ENCODE measurements at regions not wholly inside any gene's neighbourhood (a gene's known extent, or its start where the extent isn't known, plus 50 kb on each side); places are given as distances from the start of the nearest gene placed in this dataset.

DNA sequence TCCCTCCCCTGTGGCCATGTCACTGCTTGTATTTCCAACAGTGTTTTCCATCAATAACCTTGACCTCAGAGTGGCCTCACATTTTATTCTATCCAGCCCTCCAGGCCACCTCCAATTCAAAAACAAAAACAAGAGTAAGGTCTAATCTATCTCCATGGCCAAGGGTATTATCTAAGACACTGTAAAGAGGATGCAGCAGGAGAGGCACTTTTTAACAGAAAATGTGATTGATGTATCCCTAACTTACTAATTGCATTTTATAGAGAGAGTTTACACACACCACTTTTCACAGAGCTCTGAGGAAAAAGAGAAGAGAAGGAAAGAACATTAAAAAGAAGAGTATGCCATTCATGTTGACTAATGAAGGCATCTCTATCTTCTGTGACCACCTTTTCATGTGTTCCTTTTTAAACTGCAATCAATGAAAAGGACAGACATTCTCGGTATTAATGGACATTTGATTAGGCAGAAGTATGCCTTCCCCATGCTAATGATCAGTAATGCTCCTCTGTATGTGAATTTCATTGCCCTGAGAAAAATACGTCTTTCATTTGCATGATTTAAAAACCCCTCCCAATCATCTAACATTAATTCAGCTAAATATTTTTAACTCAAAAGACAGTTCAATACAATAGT is 653.3 kb upstream of the POU3F3 start:
- H3K27ac ChIP-seq (replicated peaks): no peak overlapping the region
- DNase-seq (ENCODE audit: low read depth in 1 of 2, low spot score in 1 of 2): no peak
- H3K27me3 ChIP-seq (ENCODE audit: insufficient read depth, poor library complexity, severe bottlenecking): no peaks in the 10 kb centered on the region
- no peak overlapping the region for H3K4me3 ChIP-seq (replicated peaks; ENCODE audit: insufficient read depth, low read length)
- TF ChIP-seq, protein P1, sequence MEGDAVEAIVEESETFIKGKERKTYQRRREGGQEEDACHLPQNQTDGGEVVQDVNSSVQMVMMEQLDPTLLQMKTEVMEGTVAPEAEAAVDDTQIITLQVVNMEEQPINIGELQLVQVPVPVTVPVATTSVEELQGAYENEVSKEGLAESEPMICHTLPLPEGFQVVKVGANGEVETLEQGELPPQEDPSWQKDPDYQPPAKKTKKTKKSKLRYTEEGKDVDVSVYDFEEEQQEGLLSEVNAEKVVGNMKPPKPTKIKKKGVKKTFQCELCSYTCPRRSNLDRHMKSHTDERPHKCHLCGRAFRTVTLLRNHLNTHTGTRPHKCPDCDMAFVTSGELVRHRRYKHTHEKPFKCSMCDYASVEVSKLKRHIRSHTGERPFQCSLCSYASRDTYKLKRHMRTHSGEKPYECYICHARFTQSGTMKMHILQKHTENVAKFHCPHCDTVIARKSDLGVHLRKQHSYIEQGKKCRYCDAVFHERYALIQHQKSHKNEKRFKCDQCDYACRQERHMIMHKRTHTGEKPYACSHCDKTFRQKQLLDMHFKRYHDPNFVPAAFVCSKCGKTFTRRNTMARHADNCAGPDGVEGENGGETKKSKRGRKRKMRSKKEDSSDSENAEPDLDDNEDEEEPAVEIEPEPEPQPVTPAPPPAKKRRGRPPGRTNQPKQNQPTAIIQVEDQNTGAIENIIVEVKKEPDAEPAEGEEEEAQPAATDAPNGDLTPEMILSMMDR (IDR thresholded peaks at IDR 0.05; ENCODE audit: insufficient read depth, low read length): no peak
- TF ChIP-seq POLR2AphosphoS5 (IDR thresholded peaks at IDR 0.05; ENCODE audit: low read depth): no peak
- TF ChIP-seq GABPA (IDR thresholded peaks at IDR 0.05; ENCODE audit: low read depth): no peak
- TF ChIP-seq, protein P2, sequence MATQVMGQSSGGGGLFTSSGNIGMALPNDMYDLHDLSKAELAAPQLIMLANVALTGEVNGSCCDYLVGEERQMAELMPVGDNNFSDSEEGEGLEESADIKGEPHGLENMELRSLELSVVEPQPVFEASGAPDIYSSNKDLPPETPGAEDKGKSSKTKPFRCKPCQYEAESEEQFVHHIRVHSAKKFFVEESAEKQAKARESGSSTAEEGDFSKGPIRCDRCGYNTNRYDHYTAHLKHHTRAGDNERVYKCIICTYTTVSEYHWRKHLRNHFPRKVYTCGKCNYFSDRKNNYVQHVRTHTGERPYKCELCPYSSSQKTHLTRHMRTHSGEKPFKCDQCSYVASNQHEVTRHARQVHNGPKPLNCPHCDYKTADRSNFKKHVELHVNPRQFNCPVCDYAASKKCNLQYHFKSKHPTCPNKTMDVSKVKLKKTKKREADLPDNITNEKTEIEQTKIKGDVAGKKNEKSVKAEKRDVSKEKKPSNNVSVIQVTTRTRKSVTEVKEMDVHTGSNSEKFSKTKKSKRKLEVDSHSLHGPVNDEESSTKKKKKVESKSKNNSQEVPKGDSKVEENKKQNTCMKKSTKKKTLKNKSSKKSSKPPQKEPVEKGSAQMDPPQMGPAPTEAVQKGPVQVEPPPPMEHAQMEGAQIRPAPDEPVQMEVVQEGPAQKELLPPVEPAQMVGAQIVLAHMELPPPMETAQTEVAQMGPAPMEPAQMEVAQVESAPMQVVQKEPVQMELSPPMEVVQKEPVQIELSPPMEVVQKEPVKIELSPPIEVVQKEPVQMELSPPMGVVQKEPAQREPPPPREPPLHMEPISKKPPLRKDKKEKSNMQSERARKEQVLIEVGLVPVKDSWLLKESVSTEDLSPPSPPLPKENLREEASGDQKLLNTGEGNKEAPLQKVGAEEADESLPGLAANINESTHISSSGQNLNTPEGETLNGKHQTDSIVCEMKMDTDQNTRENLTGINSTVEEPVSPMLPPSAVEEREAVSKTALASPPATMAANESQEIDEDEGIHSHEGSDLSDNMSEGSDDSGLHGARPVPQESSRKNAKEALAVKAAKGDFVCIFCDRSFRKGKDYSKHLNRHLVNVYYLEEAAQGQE (IDR thresholded peaks at IDR 0.05; ENCODE audit: insufficient replicate concordance, low read depth): no peak
- TF ChIP-seq SPI1 (IDR thresholded peaks at IDR 0.05; ENCODE audit: borderline replicate concordance, low read depth): no peak

DNA sequence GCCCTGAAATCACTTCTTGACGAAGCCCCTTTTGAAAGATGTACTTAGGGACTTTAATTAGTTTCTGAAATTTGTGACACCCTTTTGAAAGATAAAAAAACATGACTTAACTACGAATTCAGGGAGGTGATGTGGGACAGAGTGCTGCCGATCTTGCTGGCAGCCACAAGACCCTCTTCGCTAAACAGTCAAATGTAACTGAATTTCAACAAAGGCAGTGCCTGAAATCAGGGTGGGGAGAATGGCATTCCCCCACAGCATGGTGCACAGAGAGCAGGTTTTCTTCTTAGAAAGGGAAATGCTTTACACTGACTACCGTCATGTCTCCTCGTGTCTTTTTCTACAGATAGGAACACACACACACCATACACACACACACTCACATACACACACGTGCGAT is 640.2 kb upstream of the POU3F3 start:
- Histone ChIP-seq H3K27me3 (ENCODE audit: insufficient read depth, poor library complexity, severe bottlenecking) (no peaks in the 10 kb centered on the region), H3K27ac (replicated peaks) (no peak overlapping the region), H3K4me3 (replicated peaks; ENCODE audit: insufficient read depth, low read length) (no peak overlapping the region)
- DNase-seq (ENCODE audit: low read depth in 1 of 2, low spot score in 1 of 2): no peak
- TF ChIP-seq SPI1 (IDR thresholded peaks at IDR 0.05; ENCODE audit: borderline replicate concordance, low read depth): no peak
- no peak for TF ChIP-seq POLR2AphosphoS5 (IDR thresholded peaks at IDR 0.05; ENCODE audit: low read depth)
- no peak for TF ChIP-seq GABPA (IDR thresholded peaks at IDR 0.05; ENCODE audit: low read depth)
- TF ChIP-seq, protein P1 (IDR thresholded peaks at IDR 0.05; ENCODE audit: insufficient read depth, low read length): no peak

DNA sequence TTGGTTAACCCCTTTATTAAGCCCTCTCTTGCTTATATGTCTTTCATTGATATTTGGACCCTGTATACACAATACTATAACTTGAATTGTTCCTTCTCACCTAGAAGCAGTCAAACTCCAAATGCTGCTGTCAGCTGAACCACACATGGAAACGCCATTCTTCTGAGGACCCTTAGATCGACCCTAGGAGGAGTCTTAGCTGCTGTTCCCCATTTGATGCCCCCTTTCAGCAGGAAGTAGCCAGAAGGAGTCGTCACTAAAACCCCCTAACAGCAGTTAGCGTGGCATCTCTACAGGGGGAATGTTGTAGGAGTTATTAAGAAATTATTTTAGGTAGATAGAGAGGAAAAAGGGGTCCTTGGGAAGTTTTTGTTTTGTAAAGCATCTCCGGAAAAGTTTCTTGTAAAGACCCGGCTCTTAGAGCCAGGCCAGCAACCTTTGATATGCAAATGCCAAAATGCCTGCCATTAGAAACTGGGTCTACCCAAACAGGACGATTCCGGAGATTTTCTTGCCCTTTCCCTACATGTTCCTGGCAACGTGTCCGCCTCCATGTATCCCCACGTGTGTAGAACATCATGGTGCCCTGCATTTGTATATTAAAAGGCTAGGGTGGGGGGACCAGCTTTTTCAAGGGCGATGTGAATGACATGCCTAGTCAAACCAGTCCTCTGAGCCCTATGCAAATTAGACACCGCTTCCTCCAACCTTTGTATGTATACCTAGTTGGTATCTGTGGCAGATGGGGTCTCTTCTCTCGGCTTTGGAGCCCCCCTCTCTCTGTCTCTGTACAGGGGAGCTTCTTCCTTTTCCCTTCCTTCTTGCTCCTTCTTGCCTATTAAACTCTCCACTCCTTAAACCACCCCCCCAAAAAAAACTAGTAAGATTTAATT is 638.4 kb upstream of the POU3F3 start:
- no peak overlapping the region for H3K4me3 ChIP-seq (replicated peaks; ENCODE audit: insufficient read depth, low read length)
- DNase-seq (ENCODE audit: low read depth in 1 of 2, low spot score in 1 of 2): no peak

More for the DNA sequence above, 638.4 kb upstream of the POU3F3 start:
- no peak overlapping the region for H3K27ac ChIP-seq (replicated peaks)
- H3K27me3 ChIP-seq (ENCODE audit: insufficient read depth, poor library complexity, severe bottlenecking): no peaks in the 10 kb centered on the region
- TF ChIP-seq SPI1 (IDR thresholded peaks at IDR 0.05; ENCODE audit: borderline replicate concordance, low read depth) (no peak), POLR2AphosphoS5 (IDR thresholded peaks at IDR 0.05; ENCODE audit: low read depth) (no peak), GABPA (IDR thresholded peaks at IDR 0.05; ENCODE audit: low read depth) (no peak)
- TF ChIP-seq, protein P1 (IDR thresholded peaks at IDR 0.05; ENCODE audit: insufficient read depth, low read length): no peak
- TF ChIP-seq, protein P2 (IDR thresholded peaks at IDR 0.05; ENCODE audit: insufficient replicate concordance, low read depth): no peak

Data from HL-60 (cell line).